B cell (primary cell): ENCODE measurements at regions not wholly inside any gene's neighbourhood (a gene's known extent, or its start where the extent isn't known, plus 50 kb on each side); places are given as distances from the start of the nearest gene placed in this dataset.

Source experiments
- ATAC-seq: fragments of 200-7000 bp; cut with Tn5 transposase; one replicate; pipeline ENCODE4 v1.10.0; 2021; ENCODE audit warnings: low read depth, mild to moderate bottlenecking, moderate number of reproducible peaks, moderate library complexity
- CTCF ChIA-PET: fragments of 350-600 bp; sonication (Branson Sonifier 250); formaldehyde crosslinking; loops from one replicate; lab custom pipeline; 2021; ENCODE audit warnings: antibody characterized with exemption, inconsistent platforms; lab: Charles Lee
- POLR2A ChIA-PET: fragments of 350-600 bp; sonication (Branson Sonifier 250); formaldehyde crosslinking; loops from one replicate; lab custom pipeline; 2021; ENCODE audit warnings: antibody characterized with exemption; lab: Charles Lee
- DNase-seq: peaks from one replicate; pipeline ENCODE4 v3.0.0; 2013
- H2AFZ ChIP-seq: 2 replicates; pipeline ENCODE4 v1.6.1; 2012; ENCODE audit warnings: mild to moderate bottlenecking, low read depth, low read length; ENCODE audit not compliant: insufficient read depth, poor library complexity, severe bottlenecking
- H3K27ac ChIP-seq, 2 donors: 1 replicate in 1 of 2; 2 replicates in 1 of 2; pipeline ENCODE4 v1.5.1; 2012 to 2013; ENCODE audit warnings: low read length in 2 of 2, mild to moderate bottlenecking in 2 of 2, moderate library complexity in 1 of 2
- H3K27me3 ChIP-seq, 4 experiments: fragments of 200-600 bp in 1 of 4; sonication (generic) in 1 of 4; replicated peaks in 1 of 4; 1 replicate in 2 of 4; 2 replicates in 2 of 4; pipeline versions ENCODE4 v1.6.1 to v1.7.0; 2013 to 2016; ENCODE audit warnings: low read length in 3 of 4, mild to moderate bottlenecking in 2 of 4, mixed read lengths in 1 of 4, moderate library complexity in 1 of 4; ENCODE audit not compliant: insufficient read depth in 4 of 4, control insufficient read depth in 3 of 4; ENCODE audit errors: control extremely low read depth in 1 of 4
- H3K36me3 ChIP-seq, 2 experiments: replicated peaks in 1 of 2; 1 replicate in 1 of 2; 2 replicates in 1 of 2; pipeline versions ENCODE4 v1.6.1 to v1.7.1; 2013; ENCODE audit warnings: low read length in 1 of 2; ENCODE audit not compliant: insufficient read depth in 2 of 2, control insufficient read depth in 1 of 2; ENCODE audit errors: control extremely low read depth in 1 of 2, extremely low read depth in 1 of 2
- H3K4me1 ChIP-seq, 2 donors: fragments of 200-600 bp in 1 of 2; sonication (generic) in 1 of 2; 1 replicate in 1 of 2; 2 replicates in 1 of 2; pipeline versions ENCODE4 v1.5.1 to v1.6.1; 2013 to 2017; ENCODE audit warnings: low read length in 2 of 2; ENCODE audit not compliant: control insufficient read depth in 2 of 2, insufficient read depth in 2 of 2
- H3K4me2 ChIP-seq: replicated peaks from 2 replicates; pipeline ENCODE3; 2012; ENCODE audit warnings: mild to moderate bottlenecking, low read depth, low read length; ENCODE audit not compliant: poor library complexity, severe bottlenecking
- H3K4me3 ChIP-seq, 5 experiments: fragments of 200-600 bp in 1 of 5; sonication (generic) in 1 of 5; 1 replicate in 3 of 5; 2 replicates in 2 of 5; pipeline versions ENCODE4 v1.5.1 to v1.7.0; 2011 to 2016; ENCODE audit warnings: low read length in 4 of 5, mild to moderate bottlenecking in 4 of 5, low read depth in 2 of 5, control low read depth in 1 of 5, moderate library complexity in 1 of 5; ENCODE audit not compliant: insufficient read depth in 1 of 5; ENCODE audit errors: control extremely low read depth in 1 of 5, extremely low read depth in 1 of 5
- H3K79me2 ChIP-seq: fragments of 200-600 bp; sonication (generic); one replicate; pipeline ENCODE4 v1.6.0; 2016; ENCODE audit warnings: low read length; ENCODE audit not compliant: control insufficient read depth, insufficient read depth
- H3K9ac ChIP-seq: fragments of 200-600 bp; sonication (generic); 2 replicates; pipeline ENCODE4 v1.6.1; 2017; ENCODE audit warnings: mild to moderate bottlenecking, low read length, moderate library complexity
- H3K9me3 ChIP-seq, 3 donors: one replicate each; pipeline versions ENCODE4 v1.6.1 to v1.7.1; 2013; ENCODE audit warnings: low read length in 2 of 3; ENCODE audit not compliant: control insufficient read depth in 2 of 3, insufficient read depth in 1 of 3; ENCODE audit errors: control extremely low read depth in 1 of 3
- H4K20me1 ChIP-seq: 2 replicates; pipeline ENCODE4 v1.6.0; 2012; ENCODE audit warnings: mild to moderate bottlenecking, low read length; ENCODE audit not compliant: insufficient read depth, control insufficient read depth, poor library complexity, severe bottlenecking
- H3K27ac Mint-ChIP-seq: one replicate; pipeline ENCODE4 v1.8.0; 2021; ENCODE audit warnings: mixed read lengths
- H3K27me3 Mint-ChIP-seq: one replicate; pipeline ENCODE4 v1.8.0; 2021; ENCODE audit warnings: mixed read lengths
- H3K4me1 Mint-ChIP-seq: one replicate; pipeline ENCODE4 v1.8.0; 2021; ENCODE audit warnings: mixed read lengths
- H3K4me3 Mint-ChIP-seq: one replicate; pipeline ENCODE4 v1.8.0; 2021; ENCODE audit warnings: mixed read lengths
- H3K9me3 Mint-ChIP-seq: one replicate; pipeline ENCODE4 v1.8.0; 2022; ENCODE audit warnings: mixed read lengths; ENCODE audit not compliant: insufficient read depth
- EZH2 ChIP-seq: IDR thresholded peaks from 2 replicates; pipeline ENCODE4 v1.6.1; 2012; ENCODE audit warnings: borderline replicate concordance, low read depth, mild to moderate bottlenecking, moderate library complexity, low read length; ENCODE audit not compliant: insufficient read depth, poor library complexity, severe bottlenecking
- WGBS: methylation state at CpG from one replicate; pipeline ENCODE4 v1.1.5; 2013; ENCODE audit warnings: missing lambda C conversion rate; ENCODE audit not compliant: insufficient coverage; 5-methylcytosine and 5-hydroxymethylcytosine counted together
- intact Hi-C: fragments of 100-400 bp; cut with micrococcal nuclease; formaldehyde crosslinking; loops from one replicate; pipeline ENCODE4 v1.10.0; 2022
- TF ChIP-seq, protein P1 (sequence below): fragments of 200-600 bp; IDR thresholded peaks from one replicate; pipeline ENCODE4 v1.8.0; 2022; ENCODE audit warnings: antibody characterized with exemption, mild to moderate bottlenecking

DNA sequence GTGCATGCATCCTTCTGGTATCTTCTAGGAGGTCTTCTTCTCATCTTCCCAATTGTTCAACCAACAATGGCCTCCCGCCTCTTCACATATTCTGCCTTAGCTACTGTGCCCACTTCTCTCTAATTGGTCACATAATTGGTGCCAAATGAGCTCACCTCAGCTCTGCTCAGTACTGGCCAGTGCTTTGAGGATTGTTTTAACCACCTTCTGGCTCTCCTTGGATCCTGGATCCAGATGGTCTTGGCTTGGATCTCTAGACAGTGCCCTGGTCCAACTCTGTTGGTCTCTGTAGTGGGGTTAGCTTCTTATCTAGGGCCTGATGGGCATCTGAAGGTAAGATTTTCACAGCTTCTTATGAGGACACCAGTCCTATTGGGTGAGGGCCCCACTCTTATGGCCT, 820.8 kb downstream of the TYW1 start:
- no peak overlapping the region for H3K4me3 ChIP-seq
- POLR2A ChIA-PET: no interaction called here

DNA sequence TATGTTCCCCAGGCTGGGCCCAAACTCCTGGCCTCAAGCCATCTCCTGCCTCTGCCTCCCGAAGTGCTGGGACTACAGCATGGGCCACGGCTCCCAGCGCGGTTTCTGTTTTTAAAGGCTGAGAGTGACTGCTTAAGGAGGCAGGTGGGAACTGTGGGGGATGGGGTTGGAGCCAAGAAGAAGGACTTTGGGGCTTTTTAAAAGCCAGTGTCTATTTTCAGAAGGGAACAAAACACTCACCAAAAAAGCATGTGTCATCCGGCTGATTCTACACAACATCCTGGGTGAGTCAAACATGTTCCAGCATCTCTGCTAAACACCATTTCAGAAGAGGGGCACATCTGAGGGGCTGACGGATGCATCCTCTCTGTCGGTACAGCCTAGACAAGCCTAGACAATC, 824.5 kb downstream of the TYW1 start:
- no peak overlapping the region for H3K9ac ChIP-seq
- H3K79me2 ChIP-seq: no peaks in the 10 kb centered on the region
- TF ChIP-seq, protein P1, sequence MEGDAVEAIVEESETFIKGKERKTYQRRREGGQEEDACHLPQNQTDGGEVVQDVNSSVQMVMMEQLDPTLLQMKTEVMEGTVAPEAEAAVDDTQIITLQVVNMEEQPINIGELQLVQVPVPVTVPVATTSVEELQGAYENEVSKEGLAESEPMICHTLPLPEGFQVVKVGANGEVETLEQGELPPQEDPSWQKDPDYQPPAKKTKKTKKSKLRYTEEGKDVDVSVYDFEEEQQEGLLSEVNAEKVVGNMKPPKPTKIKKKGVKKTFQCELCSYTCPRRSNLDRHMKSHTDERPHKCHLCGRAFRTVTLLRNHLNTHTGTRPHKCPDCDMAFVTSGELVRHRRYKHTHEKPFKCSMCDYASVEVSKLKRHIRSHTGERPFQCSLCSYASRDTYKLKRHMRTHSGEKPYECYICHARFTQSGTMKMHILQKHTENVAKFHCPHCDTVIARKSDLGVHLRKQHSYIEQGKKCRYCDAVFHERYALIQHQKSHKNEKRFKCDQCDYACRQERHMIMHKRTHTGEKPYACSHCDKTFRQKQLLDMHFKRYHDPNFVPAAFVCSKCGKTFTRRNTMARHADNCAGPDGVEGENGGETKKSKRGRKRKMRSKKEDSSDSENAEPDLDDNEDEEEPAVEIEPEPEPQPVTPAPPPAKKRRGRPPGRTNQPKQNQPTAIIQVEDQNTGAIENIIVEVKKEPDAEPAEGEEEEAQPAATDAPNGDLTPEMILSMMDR: no peak
- TF ChIP-seq EZH2: no peak
- no peak overlapping the region for H2AFZ ChIP-seq
- 100% methylated on average over 1 of the region's 7 CpGs for WGBS
- Mint-ChIP-seq H3K9me3 (peaks cover 4% of the 10 kb centered on the region), H3K4me3 (no peak overlapping the region), H3K27me3 (no peaks in the 10 kb centered on the region), H3K4me1 (no peaks in the 10 kb centered on the region), H3K27ac (no peak overlapping the region)
- H3K4me3 ChIP-seq: no peak overlapping the region
- H3K4me1 ChIP-seq: no peaks in the 10 kb centered on the region
- no peak overlapping the region for H3K27ac ChIP-seq
- intact Hi-C loops: no loop called here
- H3K9me3 ChIP-seq: peaks cover 0 to 15% (median 0%) of the 10 kb centered on the region in 3 donors
- DNase-seq (no peak), ATAC-seq (no peak)
- no peaks in the 10 kb centered on the region for H3K36me3 ChIP-seq
- no peaks in the 10 kb centered on the region for H3K27me3 ChIP-seq
- no peaks in the 10 kb centered on the region for H4K20me1 ChIP-seq
- H3K4me2 ChIP-seq: no peak overlapping the region
- CTCF ChIA-PET: interaction anchor here (0.6 kb wide), 1 partner anchor 10 kb away, joined by 3 read pairs; no protein-coding TSS in a partner anchor
- POLR2A ChIA-PET: no interaction called here

More for the DNA sequence above, 820.8 kb downstream of the TYW1 start:
- Histone ChIP-seq H3K79me2 (no peaks in the 10 kb centered on the region), H3K27ac (no peak overlapping the region), H3K4me2 (no peak overlapping the region), H3K9me3 (peaks cover 0 to 14% (median 0%) of the 10 kb centered on the region in 3 donors), H4K20me1 (no peaks in the 10 kb centered on the region), H3K4me1 (no peaks in the 10 kb centered on the region), H3K9ac (no peak overlapping the region), H3K27me3 (no peaks in the 10 kb centered on the region), H2AFZ (no peak overlapping the region), H3K36me3 (no peaks in the 10 kb centered on the region)
- TF ChIP-seq, protein P1: no peak
- ATAC-seq (no peak), DNase-seq (no peak)
- Mint-ChIP-seq H3K4me1 (no peaks in the 10 kb centered on the region), H3K27ac (no peak overlapping the region), H3K4me3 (no peak overlapping the region), H3K9me3 (peaks cover 4% of the 10 kb centered on the region), H3K27me3 (no peaks in the 10 kb centered on the region)
- CTCF ChIA-PET: no interaction called here
- intact Hi-C loops: no loop called here
- 89% methylated on average over 1 of the region's 1 CpG for WGBS
